A549 (cell line): ENCODE measurements at regions not wholly inside any gene's neighbourhood (a gene's known extent, or its start where the extent isn't known, plus 50 kb on each side); places are given as distances from the start of the nearest gene placed in this dataset.

Experiments used
- ATAC-seq, 2 experiments: fragments of 200-7000 bp in 1 of 2; fragments of >200 bp in 1 of 2; cut with Nextera tagmentation in 1 of 2; cut with Tn5 transposase in 1 of 2; 3 replicates each; pipeline versions ENCODE4 v1.8.0 to v1.9.1; 2018 to 2020; ENCODE audit warnings: mild to moderate bottlenecking in 1 of 2, moderate library complexity in 1 of 2
- CTCF ChIA-PET: fragments of 300-600 bp; sonication (Branson Sonifier 250); formaldehyde crosslinking; extraction: SDS; loops from one replicate; lab custom pipeline; 2021; ENCODE audit warnings: antibody characterized with exemption, inconsistent platforms; lab: Yijun Ruan, JAX
- POLR2A ChIA-PET: fragments of 350-600 bp; formaldehyde crosslinking; extraction: SDS; loops from one replicate; lab custom pipeline; 2021; ENCODE audit warnings: antibody characterized with exemption, inconsistent platforms; lab: Yijun Ruan, JAX
- DNase-seq, 2 experiments: peaks; one replicate each; pipeline versions ENCODE4 v3.0.0 to v3.0.0-alpha.2; 2011 to 2016; ENCODE audit warnings: low read depth in 1 of 2, low spot score in 1 of 2
- FAIRE-seq: peaks from 2 replicates; lab custom pipeline; 2011; peaks lifted over from hg19 to GRCh38; lab: Jason Lieb, UNC
- H3K27ac ChIP-seq, 2 experiments: fragments of >200 bp; sonication (Bioruptor Twin); formaldehyde crosslinking; 3 replicates each; pipeline ENCODE4 v1.5.1; 2016 to 2017
- H3K4me1 ChIP-seq: fragments of >200 bp; sonication (Bioruptor Twin); formaldehyde crosslinking; 3 replicates; pipeline ENCODE4 v1.6.1; 2016
- H3K4me2 ChIP-seq: fragments of >200 bp; sonication (Bioruptor Twin); formaldehyde crosslinking; 3 replicates; pipeline ENCODE4 v1.6.1; 2016
- H3K4me3 ChIP-seq: fragments of >200 bp; sonication (Bioruptor Twin); formaldehyde crosslinking; 3 replicates; pipeline ENCODE4 v1.5.1; 2016
- H3K9me3 ChIP-seq: fragments of >200 bp; sonication (Bioruptor Twin); formaldehyde crosslinking; 3 replicates; pipeline ENCODE4 v1.6.1; 2016
- BHLHE40 ChIP-seq: IDR thresholded peaks from 2 replicates; pipeline ENCODE4 v1.6.1; 2012; ENCODE audit warnings: low read depth, low read length, inconsistent platforms
- CBX2 ChIP-seq: fragments of 200-600 bp; sonication (generic); IDR thresholded peaks from 2 replicates; pipeline ENCODE4 v1.6.1; 2016; ENCODE audit warnings: low read depth, mild to moderate bottlenecking, borderline replicate concordance
- CBX8 ChIP-seq: fragments of 200-600 bp; sonication (generic); IDR thresholded peaks from 2 replicates; pipeline ENCODE4 v1.6.1; 2016
- CHD2 ChIP-seq: fragments of 150-350 bp; IDR thresholded peaks from 2 replicates; pipeline ENCODE4 v1.6.1; 2014; ENCODE audit warnings: low read length; ENCODE audit not compliant: partially characterized antibody
- CTCF ChIP-seq: fragments of >200 bp; sonication (Bioruptor Twin); formaldehyde crosslinking; IDR thresholded peaks from 3 replicates; pipeline ENCODE4 v1.5.1; 2016
- EHMT2 ChIP-seq: fragments of 200-600 bp; sonication (generic); IDR thresholded peaks from 2 replicates; pipeline ENCODE4 v1.6.1; 2016; ENCODE audit warnings: antibody characterized with exemption, low read depth, mild to moderate bottlenecking, moderate library complexity
- EP300 ChIP-seq, 2 experiments: fragments of >200 bp; sonication (Bioruptor Twin); formaldehyde crosslinking; IDR thresholded peaks; 2 replicates in 1 of 2; 3 replicates in 1 of 2; pipeline ENCODE4 v1.6.1; 2016 to 2017
- FOSL2 ChIP-seq, 2 experiments: fragments of 450-650 bp in 1 of 2; fragments of >200 bp in 1 of 2; sonication (Bioruptor Twin) in 1 of 2; formaldehyde crosslinking; IDR thresholded peaks; 2 replicates each; pipeline versions ENCODE4 v1.5.0 to v1.6.1; 2016 to 2020; ENCODE audit warnings: mild to moderate bottlenecking in 1 of 2, moderate library complexity in 1 of 2
- FOXS1 ChIP-seq: fragments of 250-450 bp; sonication (Bioruptor Pico); IDR thresholded peaks from 2 replicates; pipeline ENCODE4 v1.5.0; 2020; ENCODE audit warnings: mild to moderate bottlenecking, moderate library complexity
- HDAC2 ChIP-seq: fragments of 200-600 bp; sonication (generic); IDR thresholded peaks from 2 replicates; pipeline ENCODE4 v1.6.1; 2016
- HES2 ChIP-seq: fragments of >200 bp; sonication (Bioruptor Twin); formaldehyde crosslinking; IDR thresholded peaks from 2 replicates; pipeline ENCODE4 v1.6.1; 2016
- HEYL ChIP-seq: fragments of 250-450 bp; sonication (Bioruptor Pico); IDR thresholded peaks from 2 replicates; pipeline ENCODE4 v1.8.0; 2021; ENCODE audit warnings: mild to moderate bottlenecking, moderate library complexity
- JUN ChIP-seq, 2 experiments: fragments of >200 bp; sonication (Bioruptor Twin); formaldehyde crosslinking; IDR thresholded peaks; 2 replicates in 1 of 2; 3 replicates in 1 of 2; pipeline ENCODE4 v1.6.1; 2016 to 2017
- JUNB ChIP-seq: fragments of >200 bp; sonication (Bioruptor Twin); formaldehyde crosslinking; IDR thresholded peaks from 2 replicates; pipeline ENCODE4 v1.6.1; 2016
- KDM1A ChIP-seq: fragments of 200-600 bp; sonication (generic); IDR thresholded peaks from 2 replicates; pipeline ENCODE4 v1.6.1; 2016; ENCODE audit warnings: low read depth, mild to moderate bottlenecking
- MAFK ChIP-seq: fragments of 450-650 bp; IDR thresholded peaks from 2 replicates; pipeline ENCODE4 v1.6.1; 2014; ENCODE audit not compliant: partially characterized antibody
- MAX ChIP-seq: IDR thresholded peaks from 2 replicates; pipeline ENCODE4 v1.6.1; 2012
- NPAS2 ChIP-seq: fragments of 250-450 bp; sonication (Bioruptor Pico); IDR thresholded peaks from 2 replicates; pipeline ENCODE4 v1.8.0; 2022; ENCODE audit warnings: mild to moderate bottlenecking, moderate library complexity, borderline replicate concordance
- NR3C1 ChIP-seq: fragments of >200 bp; sonication (Bioruptor Twin); formaldehyde crosslinking; IDR thresholded peaks from 3 replicates; pipeline ENCODE4 v1.6.1; 2017
- PBX3 ChIP-seq: IDR thresholded peaks from 2 replicates; pipeline ENCODE4 v1.6.1; 2012
- POLR2A ChIP-seq: IDR thresholded peaks from 2 replicates; pipeline ENCODE4 v1.6.1; 2012; ENCODE audit warnings: mild to moderate bottlenecking, low read length
- RAD21 ChIP-seq, 2 experiments: fragments of >200 bp in 1 of 2; sonication (Bioruptor Twin) in 1 of 2; formaldehyde crosslinking in 1 of 2; IDR thresholded peaks in 1 of 2; conservative IDR thresholded peaks in 1 of 2; 2 replicates in 1 of 2; 3 replicates in 1 of 2; pipeline ENCODE4 v1.6.1; 2012 to 2018; ENCODE audit warnings: inconsistent platforms in 1 of 2
- RARB ChIP-seq: fragments of 250-450 bp; sonication (Bioruptor Pico); IDR thresholded peaks from 2 replicates; pipeline ENCODE4 v1.8.0; 2021; ENCODE audit warnings: mild to moderate bottlenecking, moderate library complexity
- RCOR1 ChIP-seq: fragments of 150-350 bp; IDR thresholded peaks from 2 replicates; pipeline ENCODE4 v1.6.1; 2014; ENCODE audit warnings: antibody characterized with exemption, low read length, low read depth
- RFX5 ChIP-seq: fragments of 450-650 bp; IDR thresholded peaks from 2 replicates; pipeline ENCODE4 v1.7.1; 2014; ENCODE audit warnings: antibody characterized with exemption, mild to moderate bottlenecking, moderate library complexity
- TP53 ChIP-seq: fragments of 250-450 bp; sonication (Bioruptor Pico); IDR thresholded peaks from 2 replicates; pipeline ENCODE4 v1.5.0; 2021; ENCODE audit warnings: mild to moderate bottlenecking, moderate library complexity
- USF2 ChIP-seq: fragments of 450-650 bp; IDR thresholded peaks from 2 replicates; pipeline ENCODE4 v1.6.1; 2014; ENCODE audit warnings: antibody characterized with exemption
- ZNF302 ChIP-seq: fragments of 250-450 bp; sonication (Bioruptor Pico); IDR thresholded peaks from 2 replicates; pipeline ENCODE4 v1.9.0; 2021; ENCODE audit warnings: inconsistent platforms, mild to moderate bottlenecking, moderate library complexity
- ZSCAN20 ChIP-seq: fragments of 250-450 bp; sonication (Bioruptor Pico); IDR thresholded peaks from 2 replicates; pipeline ENCODE4 v1.8.0; 2022; ENCODE audit warnings: mild to moderate bottlenecking, moderate library complexity
- WGBS: methylation state at CpG from one replicate; pipeline ENCODE4 v1.1.6; 2017; ENCODE audit errors: missing lambda C conversion rate; 5-methylcytosine and 5-hydroxymethylcytosine counted together

- Histone ChIP-seq H3K9me3 (no peaks in the 10 kb centered on the region), H3K27ac (no peak overlapping the region), H3K4me3 (no peak overlapping the region), H3K4me2 (no peak overlapping the region), H3K4me1 (no peaks in the 10 kb centered on the region)
- ATAC-seq (no peak), DNase-seq (no peak), FAIRE-seq (no peak)
- 25% methylated on average over 3 of the region's 3 CpGs for whole genome bisulfite sequencing
- ChIA-PET CTCF (no interaction called here), POLR2A (no interaction called here)
- TF ChIP-seq CBX2 (no peak), MAX (no peak), TP53 (CRISPR knock-in tag) (no peak), RAD21 (conservative IDR thresholded peaks at IDR 0.05 in 1 of 2, IDR thresholded peaks at IDR 0.05 in 1 of 2) (no peak), NR3C1 (no peak), ZSCAN20 (no peak), EHMT2 (no peak), CHD2 (no peak), KDM1A (no peak), FOXS1 (CRISPR knock-in tag) (no peak), FOSL2 (IDR thresholded peaks at IDR 0.05) (no peak), FOSL2 (CRISPR knock-in tag; IDR thresholded peaks at IDR 0.05) (no peak), RFX5 (no peak), EP300 (IDR thresholded peaks at IDR 0.05) (no peak), HDAC2 (no peak), HES2 (no peak)
Observed at GRCh38 chr1:37244815-37245214, 210.5 kb upstream of the GRIK3 start.

- ATAC-seq = no peak
- TF ChIP-seq USF2 (no peak), CTCF (no peak), JUNB (no peak), CBX8 (no peak), HEYL (no peak), MAFK (no peak), JUN (IDR thresholded peaks at IDR 0.05) (no peak), RCOR1 (no peak), ZNF302 (CRISPR knock-in tag) (no peak), NPAS2 (CRISPR knock-in tag) (no peak), PBX3 (no peak), POLR2A (no peak), EHMT2 (no peak), BHLHE40 (no peak), RARB (no peak)
Observed at GRCh38 chr1:37246631-37247030, 212.3 kb upstream of the GRIK3 start.

More at GRCh38 chr1:37246631-37247030, 212.3 kb upstream of the GRIK3 start:
- H3K4me1 ChIP-seq = no peaks in the 10 kb centered on the region
- no peak overlapping the region for H3K27ac ChIP-seq
- H3K4me2 ChIP-seq = no peak overlapping the region
- H3K9me3 ChIP-seq = no peaks in the 10 kb centered on the region
- DNase-seq = no peak
- ChIA-PET CTCF (no interaction called here), POLR2A (interaction anchor here (0.6 kb wide), 1 partner anchor 161 kb away, joined by 6 read pairs; no protein-coding TSS in a partner anchor)
- H3K4me3 ChIP-seq = no peak overlapping the region
- FAIRE-seq = no peak
- 18% methylated on average over 6 of the region's 6 CpGs for WGBS
